ENCODE measurements at regions not wholly inside any gene's neighbourhood (a gene's known extent, or its start where the extent isn't known, plus 50 kb on each side); places are given as distances from the start of the nearest gene placed in this dataset.

DNA sequence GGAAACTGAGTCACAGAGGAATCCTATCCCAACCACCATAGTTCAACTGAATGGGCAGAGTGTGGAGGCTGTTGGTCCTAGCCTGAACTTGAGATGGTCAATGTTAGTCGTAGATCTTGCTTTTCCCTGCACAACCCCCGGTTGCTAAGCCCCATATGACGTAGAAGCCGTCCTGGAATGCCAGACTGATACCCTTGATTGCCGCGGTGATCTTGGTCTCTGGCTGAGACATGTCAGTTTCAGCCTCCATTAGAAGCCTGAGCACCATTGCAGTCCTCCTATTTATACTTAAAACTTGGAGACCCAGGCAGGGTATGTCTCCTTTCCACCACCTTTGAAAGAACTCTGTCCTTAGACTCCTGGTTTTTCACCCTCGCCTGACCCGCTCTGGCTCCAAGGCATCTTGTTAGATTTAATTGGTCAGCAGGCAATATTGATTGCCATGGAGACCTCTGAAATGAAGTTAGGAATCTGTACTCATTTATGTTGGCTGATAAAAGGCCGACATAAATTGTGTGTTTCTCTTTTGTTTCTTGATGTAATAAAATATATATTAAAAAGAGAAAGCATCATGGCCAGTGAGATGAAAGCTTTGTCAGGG is 53.4 kb downstream of the RPLP1 start:
- H3K4me3 ChIP-seq (ENCODE audit: low read depth, low read length) = no peak overlapping the region
- TF ChIP-seq, protein P1, sequence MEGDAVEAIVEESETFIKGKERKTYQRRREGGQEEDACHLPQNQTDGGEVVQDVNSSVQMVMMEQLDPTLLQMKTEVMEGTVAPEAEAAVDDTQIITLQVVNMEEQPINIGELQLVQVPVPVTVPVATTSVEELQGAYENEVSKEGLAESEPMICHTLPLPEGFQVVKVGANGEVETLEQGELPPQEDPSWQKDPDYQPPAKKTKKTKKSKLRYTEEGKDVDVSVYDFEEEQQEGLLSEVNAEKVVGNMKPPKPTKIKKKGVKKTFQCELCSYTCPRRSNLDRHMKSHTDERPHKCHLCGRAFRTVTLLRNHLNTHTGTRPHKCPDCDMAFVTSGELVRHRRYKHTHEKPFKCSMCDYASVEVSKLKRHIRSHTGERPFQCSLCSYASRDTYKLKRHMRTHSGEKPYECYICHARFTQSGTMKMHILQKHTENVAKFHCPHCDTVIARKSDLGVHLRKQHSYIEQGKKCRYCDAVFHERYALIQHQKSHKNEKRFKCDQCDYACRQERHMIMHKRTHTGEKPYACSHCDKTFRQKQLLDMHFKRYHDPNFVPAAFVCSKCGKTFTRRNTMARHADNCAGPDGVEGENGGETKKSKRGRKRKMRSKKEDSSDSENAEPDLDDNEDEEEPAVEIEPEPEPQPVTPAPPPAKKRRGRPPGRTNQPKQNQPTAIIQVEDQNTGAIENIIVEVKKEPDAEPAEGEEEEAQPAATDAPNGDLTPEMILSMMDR (IDR thresholded peaks at IDR 0.05; ENCODE audit: borderline replicate concordance, insufficient read depth, low read depth, low read length) = no peak

DNA sequence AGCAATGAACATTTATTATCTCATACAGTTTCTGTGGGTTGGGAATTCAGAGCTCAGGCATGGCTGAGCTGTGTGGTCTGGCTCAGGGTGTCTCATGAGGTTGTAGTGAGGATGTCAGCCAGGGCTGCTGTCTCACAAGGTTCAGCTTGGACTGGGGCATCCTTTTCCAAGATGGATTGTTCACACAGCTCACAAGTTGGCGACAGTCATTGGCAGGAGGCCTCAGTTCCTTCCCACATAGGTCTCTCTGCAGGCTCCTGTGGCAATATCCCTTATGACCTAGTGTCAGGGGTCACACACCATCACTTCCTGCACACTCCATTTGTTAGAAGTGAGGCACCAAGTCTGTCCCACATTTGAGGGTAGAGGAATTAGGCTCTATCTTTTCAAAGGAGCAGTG is 56.0 kb downstream of the RPLP1 start:
- TF ChIP-seq, protein P1 (IDR thresholded peaks at IDR 0.05; ENCODE audit: borderline replicate concordance, insufficient read depth, low read depth, low read length) = no peak
- H3K4me3 ChIP-seq (ENCODE audit: low read depth, low read length) = no peak overlapping the region

DNA sequence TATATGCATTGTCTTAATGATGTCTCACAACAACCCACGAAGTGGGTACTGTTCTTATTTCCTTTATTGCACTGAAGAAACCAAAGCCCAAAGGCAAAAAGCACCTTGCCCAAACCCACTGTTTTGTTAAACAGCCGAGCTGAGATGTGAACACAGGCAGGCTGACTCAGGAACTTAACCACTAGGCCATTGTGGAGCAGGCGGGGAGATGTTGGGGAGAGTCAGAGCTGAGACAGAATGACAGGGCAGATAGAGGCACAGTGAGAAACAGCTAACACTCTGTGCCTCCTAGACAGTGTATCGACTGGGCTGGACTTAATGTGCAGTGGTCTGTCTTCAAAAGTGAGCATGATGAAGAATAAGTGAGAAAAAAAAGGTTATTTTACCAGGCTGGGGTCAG is 56.5 kb downstream of the RPLP1 start:
- no peak overlapping the region for H3K4me3 ChIP-seq (ENCODE audit: low read depth, low read length)
- TF ChIP-seq, protein P1 (IDR thresholded peaks at IDR 0.05; ENCODE audit: borderline replicate concordance, insufficient read depth, low read depth, low read length) = no peak

DNA sequence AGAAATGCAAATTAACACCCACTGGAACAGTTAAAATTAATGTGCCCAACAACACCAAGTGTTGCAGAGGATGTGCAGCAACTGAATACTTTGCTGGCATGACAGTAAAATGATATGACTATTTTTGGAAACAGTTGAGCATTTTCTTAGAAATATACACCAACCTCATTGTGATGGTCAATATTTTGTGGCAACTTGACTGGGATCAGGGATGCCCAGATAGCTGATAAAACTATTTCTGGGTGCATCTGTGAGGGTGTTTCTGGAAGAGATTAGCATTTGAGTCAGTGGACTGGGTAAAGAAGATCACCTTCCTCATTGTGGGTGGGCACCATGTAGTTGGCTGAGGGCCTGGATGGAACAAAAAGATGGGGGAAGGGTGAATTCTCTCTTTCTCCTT is 57.9 kb downstream of the RPLP1 start:
- TF ChIP-seq, protein P1 (IDR thresholded peaks at IDR 0.05; ENCODE audit: borderline replicate concordance, insufficient read depth, low read depth, low read length) = no peak
- no peak overlapping the region for H3K4me3 ChIP-seq (ENCODE audit: low read depth, low read length)

DNA sequence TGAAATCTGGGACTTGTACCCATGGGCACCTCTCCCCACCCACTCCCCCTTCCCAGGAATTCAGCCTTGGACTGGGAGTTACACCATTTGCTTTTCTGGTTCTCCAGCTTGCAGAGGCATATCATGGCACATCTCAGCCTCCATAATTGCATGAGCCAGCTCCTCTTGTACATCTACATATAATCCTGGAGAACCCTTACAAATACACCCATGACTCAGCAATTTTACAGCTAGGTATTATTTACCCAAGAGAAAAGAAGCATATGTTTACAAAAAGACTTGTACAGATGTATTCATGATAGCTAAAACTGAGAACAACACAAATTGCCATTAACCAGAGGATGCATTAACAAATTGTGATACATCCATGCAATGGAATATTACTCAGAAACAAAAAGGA is 58.4 kb downstream of the RPLP1 start:
- TF ChIP-seq, protein P1 (IDR thresholded peaks at IDR 0.05; ENCODE audit: borderline replicate concordance, insufficient read depth, low read depth, low read length) = no peak

DNA sequence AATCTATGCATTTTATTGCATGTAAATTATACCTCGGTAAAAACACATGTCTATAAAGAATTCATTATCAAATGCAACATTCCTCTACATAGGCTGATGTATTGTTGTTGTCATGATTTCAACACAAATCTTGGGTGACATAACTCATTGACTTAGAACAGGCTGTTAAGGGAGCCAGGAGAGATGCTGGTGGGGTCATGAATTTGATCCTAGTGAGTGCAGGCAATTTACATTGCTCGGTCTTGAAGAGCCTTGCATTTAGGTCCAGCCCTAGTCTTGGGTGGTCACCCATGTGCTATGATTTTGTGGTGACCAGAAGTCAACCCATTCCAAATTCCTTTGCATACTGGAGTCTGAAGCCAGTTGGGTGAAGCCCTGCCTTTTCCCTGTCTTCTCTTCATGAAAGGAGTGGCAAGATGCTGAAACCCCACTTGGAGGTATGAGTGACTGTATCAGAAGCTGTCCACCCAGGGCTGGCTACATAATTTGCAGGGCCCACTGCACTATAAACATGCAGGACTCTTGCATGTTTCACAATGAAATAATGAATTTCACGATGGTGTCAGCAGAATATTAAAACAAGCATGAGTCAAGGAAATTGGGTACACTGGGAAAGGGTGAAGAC is 59.2 kb downstream of the RPLP1 start:
- H3K4me3 ChIP-seq (ENCODE audit: low read depth, low read length) = no peak overlapping the region
- TF ChIP-seq, protein P1 (IDR thresholded peaks at IDR 0.05; ENCODE audit: borderline replicate concordance, insufficient read depth, low read depth, low read length) = no peak

More for the DNA sequence above, 58.4 kb downstream of the RPLP1 start:
- H3K4me3 ChIP-seq (ENCODE audit: low read depth, low read length) = no peak overlapping the region

DNA sequence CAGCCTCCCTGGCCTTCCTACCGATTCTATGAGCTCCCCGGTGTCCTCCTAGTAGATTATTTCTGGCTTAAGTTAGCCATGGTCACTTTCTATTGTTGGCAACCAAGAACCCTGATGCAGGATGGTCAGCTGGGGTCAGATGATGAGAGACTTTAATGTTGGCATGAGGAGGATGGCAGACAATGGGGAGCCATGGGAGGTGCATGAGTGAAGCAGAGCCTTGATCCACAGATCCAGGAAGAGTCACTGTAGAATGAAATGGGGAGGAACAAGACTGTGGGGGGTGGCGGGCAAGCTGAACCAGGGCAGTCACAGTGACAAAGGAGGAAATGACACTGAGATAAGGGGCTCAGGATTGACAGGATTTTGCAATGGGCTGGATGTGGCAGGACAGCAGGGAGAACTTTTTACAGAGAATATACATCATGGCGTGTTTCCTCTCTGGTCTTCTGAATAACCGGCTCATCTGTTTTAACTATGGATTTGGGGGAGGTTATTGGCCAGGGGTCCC is 60.9 kb downstream of the RPLP1 start:
- TF ChIP-seq, protein P1 (IDR thresholded peaks at IDR 0.05; ENCODE audit: borderline replicate concordance, insufficient read depth, low read depth, low read length) = no peak
- no peak overlapping the region for H3K4me3 ChIP-seq (ENCODE audit: low read depth, low read length)
